COLO668 (cell line): ENCODE measurements at regions not wholly inside any gene's neighbourhood (a gene's known extent, or its start where the extent isn't known, plus 50 kb on each side); places are given as distances from the start of the nearest gene placed in this dataset.
A peak's percentile ranks its signal among the peaks of the same experiment; 100 is the strongest.

Source experiments
- DNase-seq: peaks from one replicate; lab custom pipeline; 2025; ENCODE audit not compliant: unreplicated experiment; lab: John Stamatoyannopoulos, UW

DNA sequence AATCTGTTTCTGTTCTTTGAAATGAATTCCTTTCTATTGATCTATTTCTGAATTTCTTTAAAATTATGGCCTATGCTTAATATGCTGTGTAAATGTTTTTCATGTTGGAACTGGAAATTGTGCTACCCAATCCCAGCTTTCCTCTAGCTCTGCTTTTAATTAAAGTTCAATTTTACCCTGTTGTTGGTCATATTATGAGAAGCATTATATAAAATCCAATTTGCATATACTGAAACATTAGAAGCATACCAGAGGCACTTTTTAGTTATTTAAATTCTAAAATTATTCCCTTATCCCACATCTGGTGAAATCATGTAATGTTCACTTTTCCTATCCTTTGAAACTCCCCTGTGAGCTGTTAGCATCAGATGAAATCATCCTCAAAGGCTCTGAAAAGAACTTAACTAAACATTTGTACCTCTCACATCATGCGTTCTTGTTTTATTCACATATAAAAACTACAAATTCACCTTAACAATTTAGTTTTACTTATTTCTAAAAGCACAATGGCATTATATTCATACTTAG, 160.6 kb upstream of the COL21A1 start:
- no peak for DNase-seq

DNA sequence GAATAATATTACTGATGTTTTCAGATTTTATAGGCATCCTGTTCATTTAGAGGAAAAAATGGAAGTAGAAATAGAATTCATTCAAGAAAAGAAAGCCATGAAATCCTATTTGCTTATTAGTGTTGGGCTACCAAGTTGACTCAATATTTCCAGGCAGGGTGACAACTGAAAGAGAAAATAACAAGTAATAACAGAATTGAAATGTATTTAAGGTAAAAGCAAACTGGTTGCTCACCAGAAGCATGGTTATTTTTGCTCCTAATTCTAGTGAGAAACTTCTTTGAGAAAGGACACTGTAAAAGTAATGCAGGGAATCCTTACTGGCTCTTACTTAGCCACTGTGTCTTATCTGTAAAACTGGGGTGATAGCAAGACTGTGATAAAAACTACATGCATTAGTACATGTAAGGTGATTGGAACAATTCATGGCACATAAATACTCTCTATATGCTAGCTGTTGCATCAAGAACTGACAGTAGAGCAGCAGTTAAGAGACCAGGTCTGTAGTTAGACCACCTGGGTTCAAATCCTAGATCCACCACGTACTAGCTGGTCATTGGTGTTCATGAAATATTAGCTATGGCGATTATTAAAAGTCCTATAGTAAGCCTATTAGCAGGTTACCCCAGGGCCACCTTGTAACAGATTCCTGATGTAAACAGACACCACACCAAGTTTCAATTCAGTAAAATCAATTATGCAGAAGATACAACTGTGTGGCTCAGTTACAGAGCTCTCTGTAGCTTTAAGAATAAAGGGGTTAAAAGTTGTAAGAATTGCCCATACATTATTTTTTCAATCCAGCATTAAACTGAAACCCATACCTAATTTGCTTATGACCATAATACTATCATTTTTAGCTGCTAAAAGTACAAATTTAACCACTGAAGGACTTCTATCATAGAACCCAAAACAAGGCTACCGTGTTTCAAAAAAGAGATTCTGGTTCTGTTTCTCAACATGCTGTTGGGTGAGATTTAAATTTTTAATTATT, 159.2 kb upstream of the COL21A1 start:
- DNase-seq: no peak

DNA sequence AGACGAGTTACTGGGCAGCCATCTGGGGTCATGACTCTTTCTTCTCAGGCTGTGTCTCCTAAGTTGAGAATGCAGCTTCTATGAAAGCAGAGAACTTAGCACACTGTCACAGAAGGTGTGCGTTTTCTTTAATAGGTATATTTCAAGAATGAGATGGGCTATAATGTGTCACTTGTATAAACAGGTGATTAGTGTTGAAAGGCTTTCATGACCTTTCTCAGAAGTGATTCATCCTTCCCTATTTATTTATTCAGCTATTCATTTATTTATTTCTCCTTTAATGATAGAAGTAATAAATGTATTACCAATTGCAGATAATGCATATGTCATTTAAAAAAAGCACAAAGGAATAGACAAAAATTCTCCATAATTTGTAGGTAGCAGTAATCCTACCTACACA, 157.2 kb upstream of the COL21A1 start:
- no peak for DNase-seq

DNA sequence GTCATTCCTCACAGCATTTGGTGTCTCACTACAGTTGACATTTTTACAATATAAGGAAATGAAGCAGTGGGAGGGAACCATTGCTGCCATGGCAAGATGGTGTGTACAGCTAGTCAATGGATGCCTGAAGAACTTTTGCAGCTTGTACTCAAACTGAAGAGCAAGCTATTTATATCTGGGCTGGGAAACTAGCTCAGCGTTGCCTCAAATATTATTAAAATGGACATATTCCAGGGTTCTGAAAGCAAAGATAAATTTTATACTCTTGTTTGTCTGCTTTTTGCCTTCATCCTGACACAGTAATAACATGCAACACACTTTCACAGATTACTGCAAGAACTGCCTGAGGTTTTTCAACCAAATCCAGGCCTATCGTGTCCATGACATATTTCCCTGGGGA, 156.4 kb upstream of the COL21A1 start:
- DNase-seq: no peak

DNA sequence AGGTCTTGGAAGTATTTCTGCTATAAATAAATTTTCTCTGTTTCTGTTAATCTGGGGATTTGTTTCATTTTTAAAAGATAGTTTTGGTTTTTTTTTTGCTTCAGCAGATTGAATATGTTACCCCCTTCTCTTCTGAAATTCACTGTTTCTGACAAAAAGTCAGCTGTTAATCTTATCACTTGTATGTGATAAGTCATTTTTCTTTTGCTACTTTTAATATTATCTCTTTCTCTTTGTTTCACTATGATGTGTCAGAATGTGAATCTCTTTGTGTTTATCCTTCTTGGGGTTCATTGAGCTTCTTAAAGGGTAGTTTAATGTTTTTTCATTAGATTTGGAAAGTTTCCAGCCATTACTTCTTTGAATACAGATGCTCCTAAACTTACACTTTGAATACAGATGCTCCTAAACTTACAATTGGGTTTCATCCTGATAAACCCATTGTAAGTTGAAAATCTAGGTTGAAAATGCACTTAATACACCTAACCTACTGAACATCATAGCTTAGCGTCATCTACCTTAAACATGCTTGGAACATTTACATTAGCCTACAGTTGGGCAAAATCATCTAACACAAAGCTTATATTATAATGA, 154.2 kb upstream of the COL21A1 start:
- no peak for DNase-seq

DNA sequence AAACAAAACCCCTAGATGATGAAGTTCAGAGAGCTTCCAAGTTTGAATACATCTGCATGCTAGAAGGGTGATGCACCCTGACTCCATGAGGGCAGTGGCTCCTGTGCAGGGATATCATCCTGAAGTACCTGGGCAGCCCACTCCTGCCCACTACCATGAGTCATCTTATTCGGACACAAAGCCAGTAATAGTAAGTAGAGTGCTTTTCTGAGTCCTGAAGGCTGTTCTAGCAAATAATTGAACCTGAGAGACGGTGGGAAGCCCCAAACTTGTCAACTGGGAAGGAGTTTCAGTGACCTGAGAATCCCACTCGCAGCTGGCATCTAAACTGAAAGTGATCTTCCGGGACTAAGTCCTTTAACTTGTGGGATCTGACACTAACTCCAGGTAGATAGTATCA, 152.9 kb upstream of the COL21A1 start:
- DNase-seq: peak; percentile 19

DNA sequence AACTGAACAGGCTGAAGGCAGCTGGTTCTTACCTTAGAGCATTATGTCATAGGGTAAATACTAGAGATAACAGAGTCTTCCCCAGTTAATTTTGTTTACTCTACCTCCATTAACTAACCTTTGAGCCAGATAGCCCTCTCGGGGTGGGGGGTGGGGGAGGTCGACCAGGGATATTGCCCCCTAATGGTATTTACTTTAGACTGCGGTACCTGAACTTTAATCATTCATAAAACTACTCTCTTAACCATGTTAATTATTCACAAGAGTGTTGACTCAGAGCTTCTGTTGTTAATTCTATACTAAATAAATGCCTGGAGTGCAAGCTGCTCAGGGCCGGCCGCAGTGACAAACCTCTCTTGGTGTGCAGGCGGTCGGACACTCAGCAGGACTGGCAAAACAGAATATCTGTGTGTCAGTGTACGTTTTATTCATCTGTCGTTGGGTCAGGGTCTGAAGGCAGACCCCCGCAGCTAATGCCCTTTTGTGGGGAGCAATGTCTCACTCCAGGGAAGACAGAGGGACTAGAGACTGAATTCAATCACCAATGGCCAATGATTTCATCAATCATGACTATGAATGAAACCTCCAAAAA, 152.4 kb upstream of the COL21A1 start:
- DNase-seq: peak; percentile 60

DNA sequence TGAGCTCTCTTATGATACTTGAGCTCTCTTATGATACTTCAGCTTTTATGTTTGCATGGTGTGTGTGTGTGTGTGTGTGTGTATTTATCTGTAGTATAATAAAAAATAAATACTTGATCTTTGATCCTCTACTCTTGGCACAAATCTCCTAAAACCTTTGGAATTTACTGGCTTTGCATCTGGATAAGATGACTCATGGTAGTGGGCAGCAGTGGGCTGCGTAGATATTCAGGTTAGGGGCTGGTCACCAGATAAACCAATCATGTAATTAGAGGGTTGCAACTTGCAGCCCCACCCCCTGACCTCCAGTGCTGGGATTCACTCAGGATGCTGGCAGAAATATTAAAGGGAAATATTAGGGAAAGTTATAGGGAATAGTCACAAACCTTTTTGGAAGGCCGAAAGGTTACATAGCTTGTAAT, 151.9 kb upstream of the COL21A1 start:
- peak; percentile 35 for DNase-seq

DNA sequence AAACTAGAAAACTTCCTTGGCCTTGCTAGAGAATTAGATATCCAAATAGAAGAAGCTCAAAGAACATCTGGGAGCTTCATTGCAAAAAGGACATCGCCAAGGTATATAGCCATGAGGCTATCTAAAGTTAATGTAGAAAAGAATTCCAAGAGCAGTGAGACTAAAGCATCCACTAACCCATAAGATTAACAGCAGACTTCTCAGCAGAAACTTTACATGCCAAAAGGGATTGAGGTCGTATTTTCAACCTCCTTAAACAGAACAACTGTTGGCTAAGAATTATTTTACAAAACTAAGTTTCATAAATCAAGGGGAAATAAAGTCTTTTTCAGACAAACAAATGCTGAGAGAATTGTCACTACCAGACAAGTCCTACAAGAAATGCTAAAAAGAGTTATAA, 149.1 kb upstream of the COL21A1 start:
- DNase-seq: no peak

DNA sequence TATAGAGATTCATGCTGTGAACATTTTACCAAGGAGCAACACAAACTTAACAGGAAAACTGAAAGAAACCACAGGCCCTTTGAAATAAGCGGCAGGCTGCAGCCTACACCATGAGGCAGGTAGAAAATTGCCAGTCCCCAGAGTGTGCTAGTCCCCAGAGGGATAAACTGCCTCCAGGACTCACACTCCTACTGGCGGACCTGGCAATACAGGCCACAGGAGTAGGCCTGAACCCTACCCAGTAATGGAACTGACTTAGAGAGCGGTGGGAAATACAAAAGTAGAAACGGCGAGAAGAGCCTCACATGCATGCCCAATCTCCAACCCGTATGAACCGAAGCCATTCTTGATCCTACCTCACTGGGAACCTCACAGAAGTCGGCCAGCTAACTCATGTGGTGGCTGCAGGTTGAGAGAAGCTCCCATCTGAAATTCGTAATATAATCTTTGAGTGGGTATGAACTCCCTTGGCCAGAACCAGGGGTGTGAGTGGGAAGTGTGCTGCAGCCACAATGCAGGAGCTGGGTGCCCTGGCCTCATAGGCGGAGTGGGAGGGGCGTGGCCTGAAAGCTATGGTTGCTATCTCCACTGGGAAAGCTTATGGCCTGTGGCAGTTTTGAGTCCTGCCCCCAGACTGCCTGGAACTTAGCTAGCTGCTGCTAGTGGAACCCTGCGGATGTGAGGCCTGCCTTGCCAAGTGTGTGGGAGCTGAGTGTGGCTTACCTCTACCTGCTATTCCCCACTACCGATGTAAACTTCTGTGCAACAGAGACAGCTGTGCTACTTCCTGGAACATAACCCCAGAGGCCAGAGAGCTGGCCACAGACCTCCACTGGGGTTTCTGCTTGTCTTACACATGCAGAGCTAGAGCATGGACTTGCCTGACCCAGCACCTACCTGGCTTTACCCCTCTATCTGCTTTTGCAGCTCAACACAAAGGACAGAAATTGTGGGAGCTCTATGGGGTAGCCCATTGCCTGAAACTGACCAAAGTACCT, 146.5 kb upstream of the COL21A1 start:
- DNase-seq: no peak

DNA sequence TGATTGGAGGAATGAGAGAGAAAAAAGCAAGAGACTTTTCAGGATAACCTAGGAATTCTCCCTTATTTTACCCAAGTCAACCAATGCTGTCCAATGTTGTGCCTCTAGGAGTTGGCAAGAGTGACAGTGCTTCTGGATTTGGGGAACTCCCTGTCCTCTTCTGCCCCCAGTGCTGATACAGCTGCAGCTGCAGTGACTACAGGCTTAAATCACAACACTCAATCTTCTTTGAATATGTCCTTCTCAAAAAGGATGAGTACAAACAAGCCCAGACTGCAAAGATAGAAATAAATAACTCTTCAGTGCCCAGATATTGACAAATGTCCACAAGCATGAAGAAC, 141.0 kb upstream of the COL21A1 start:
- DNase-seq: peak; percentile 45

DNA sequence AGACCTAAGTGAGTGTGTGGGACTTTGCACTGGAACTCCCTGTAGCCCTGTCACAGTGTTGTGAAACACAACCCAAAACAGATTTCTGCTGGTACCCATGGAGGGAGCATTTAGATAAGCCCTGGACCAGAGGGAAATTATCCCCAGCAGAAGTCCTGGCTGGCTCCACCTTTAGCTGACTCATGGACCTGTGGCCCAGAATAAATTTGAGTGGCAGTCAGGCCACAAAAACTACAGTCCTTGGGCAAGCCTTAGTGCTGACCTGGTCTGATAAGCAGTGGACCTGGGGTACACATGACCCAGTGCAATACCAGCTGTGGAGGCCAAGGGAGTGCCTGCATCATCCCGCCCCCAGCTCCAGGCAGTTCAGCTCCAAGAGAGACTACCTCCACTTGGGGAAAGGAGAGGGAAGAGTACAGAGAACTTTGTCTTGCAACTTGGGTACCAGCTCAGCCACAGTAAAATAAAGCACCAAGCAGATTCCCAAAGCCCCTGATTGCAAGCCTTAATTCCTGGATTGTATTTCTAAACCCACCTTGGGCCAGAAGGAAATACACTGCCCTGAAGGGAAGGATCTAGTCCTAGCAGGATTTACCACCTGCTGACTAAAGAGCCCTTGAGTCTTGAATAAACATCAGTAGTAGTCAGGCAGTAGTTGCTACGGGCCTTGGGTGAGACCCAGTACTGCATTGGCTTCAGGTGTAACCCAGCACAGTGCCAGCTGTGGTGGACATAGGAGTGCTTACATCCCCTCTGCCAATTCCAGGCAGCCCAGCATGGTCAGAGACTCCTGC, 140.4 kb upstream of the COL21A1 start:
- DNase-seq: peak; percentile 70

DNA sequence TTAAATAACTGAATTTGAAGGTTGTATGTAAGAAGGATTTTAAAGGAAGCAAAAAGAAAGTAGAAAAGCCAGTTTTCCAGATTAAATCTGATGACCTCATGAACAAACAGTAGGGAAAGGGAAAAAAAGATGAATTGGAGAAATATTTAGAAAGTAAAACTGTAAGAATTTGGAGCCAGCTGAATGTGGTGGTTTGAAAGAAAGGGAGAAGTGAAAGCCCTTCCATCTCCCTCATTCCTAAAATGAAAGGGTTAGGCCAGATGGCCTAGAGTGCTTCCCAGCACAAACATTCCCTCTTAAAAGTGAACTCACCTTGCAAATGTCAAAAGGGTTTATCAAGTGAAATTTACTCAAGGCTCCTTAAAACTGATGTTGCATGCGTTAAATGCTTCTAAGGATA, 139.3 kb upstream of the COL21A1 start:
- DNase-seq: no peak

DNA sequence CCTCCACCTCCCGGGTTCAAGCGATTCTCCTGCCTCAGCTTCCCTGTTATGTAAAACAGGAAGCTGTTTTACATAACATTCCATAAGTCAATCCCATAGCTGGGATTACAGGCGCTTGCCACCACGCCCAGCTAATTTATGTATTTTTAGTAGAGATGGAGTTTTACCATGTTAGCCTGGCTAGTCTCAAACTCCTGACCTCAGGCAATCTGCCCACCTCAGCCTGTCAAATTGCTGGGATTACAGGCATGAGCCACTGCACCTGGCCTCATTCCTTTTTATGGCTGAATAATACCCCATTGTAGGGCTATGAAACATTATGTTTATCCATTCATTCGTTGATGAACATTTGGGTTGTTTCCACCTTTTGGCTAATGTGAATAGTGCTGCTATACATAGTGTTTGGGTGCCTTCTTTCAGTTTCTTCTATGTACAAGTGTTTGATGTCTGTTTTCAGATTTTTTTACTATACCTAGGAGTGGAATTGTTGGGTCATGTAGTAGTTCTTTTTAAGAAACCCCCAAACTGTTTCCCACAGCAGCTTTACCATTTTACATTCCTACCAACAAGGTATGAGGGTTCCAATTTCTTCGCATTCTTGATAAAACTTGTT, 138.7 kb upstream of the COL21A1 start:
- no peak for DNase-seq

DNA sequence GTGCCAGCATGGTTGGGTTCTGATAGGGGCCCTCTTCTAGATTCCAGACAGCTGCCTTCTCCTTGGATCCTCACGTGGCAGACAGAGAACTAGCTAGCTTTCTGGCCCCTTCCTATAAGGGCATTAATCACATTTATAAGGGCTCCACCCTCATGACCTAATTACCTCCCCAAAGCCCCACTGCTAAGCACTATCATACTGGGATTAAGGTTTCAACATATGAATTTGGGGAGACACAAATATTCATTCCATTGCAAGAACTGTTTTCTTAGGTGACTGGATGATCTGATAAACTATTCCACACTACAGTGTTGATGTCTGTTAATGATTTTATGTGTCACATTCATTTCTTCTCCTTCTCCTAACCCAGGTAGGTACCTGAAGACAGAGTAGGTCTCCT, 135.8 kb upstream of the COL21A1 start:
- DNase-seq: no peak

DNA sequence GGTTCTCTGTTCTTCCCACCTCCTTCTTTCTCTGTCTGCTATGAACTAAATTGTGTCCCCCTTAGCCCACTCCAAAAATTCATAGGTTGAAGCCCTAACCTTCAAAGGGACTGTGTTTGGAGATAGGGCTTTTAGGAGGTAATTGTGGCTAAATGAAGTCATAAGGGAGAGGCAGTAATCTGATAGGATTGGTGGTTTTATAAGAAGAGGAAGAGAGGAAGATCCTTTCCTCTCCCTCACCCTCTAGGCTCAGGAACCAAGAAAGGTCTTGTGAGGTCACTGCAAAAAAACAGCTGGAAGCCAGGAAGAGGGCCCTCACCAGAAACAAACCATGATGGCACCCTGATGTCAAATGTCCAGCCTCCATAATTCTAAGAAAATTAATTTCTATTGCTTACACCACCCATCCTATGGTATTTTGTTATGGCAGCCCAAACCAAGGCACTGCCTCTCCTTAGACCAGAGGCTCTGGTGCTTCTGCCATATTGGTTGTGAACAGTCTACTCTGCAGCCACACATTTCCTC, 135.1 kb upstream of the COL21A1 start:
- no peak for DNase-seq

DNA sequence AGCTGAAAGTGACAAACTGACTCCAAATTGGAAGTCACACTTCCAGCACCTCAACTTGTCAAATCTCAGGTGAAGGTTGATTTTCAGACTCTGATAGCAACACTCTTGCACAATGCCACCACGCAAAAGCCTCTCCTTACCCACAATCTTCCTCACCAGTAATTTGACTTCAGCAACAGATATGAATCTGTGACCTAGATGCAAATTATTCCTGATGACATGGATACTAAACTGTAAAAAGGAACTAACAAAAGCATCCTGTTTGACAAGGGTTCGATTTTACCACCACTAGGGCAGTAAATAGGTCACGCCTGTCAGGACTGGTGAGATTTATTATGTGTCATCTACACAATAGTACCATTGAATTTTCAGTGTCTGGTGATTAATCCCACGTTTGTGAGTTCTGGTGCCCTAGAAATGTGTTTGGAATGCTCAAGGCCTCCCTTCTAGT, 134.4 kb upstream of the COL21A1 start:
- DNase-seq: peak; percentile 5

DNA sequence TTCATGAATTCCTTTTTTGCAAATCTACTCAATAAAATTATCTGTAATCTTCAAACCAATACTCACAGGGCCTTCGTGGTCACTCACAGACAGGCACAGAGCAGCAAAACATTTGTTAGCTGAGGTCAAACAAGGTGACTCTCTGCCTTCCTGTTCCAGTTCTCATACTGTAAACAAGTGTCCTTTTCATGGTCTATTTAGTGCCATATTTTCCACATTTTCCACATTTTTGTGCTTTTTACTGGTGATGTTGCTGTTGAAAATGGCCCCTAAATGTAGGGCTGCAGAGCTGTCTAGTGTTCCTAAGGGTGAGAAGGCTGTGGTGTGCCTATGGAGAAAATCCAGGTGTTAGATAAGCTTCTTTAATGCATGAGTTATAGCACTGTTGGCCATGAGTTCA, 133.1 kb upstream of the COL21A1 start:
- DNase-seq: no peak

DNA sequence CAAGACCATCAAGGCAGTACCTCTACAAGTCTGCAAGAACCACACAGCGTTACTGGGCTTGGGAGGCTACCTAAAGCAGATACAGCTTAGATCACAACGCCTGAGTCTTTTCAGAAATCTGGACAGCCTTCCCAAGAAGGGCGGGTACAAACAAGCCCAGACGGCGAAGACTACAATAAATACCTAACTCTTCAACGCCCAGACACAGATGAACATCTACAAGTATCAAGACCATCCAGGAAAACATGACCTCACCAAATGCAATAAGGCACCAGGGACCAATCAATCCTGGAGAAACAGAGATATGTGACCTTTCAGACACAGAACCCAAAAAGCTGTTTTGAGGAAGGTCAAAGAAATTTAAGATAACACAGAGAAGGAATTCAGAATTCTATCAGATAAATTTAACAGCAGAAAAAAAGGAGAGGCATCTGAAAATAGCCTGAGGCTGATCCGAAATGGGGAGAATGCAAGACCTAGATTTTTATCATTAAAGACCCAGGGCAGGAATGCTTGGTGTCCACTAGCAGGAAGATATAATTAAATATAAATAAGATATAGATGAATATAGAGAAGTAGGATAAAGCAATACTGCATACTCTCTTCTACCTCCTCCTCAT, 131.7 kb upstream of the COL21A1 start:
- DNase-seq: no peak
